ENCODE measurements at regions not wholly inside any gene's neighbourhood (a gene's known extent, or its start where the extent isn't known, plus 50 kb on each side); places are given as distances from the start of the nearest gene placed in this dataset.
"Not testable (repeated sequence)": the region's sequence is repeated elsewhere in the genome, so short reads cannot be mapped to it uniquely, and the experiment has no call there.

GRCh38 chr9:102479191-102479590, 515.9 kb upstream of the CYLC2 start:
- H3K9ac ChIP-seq: no peak overlapping the region
- H3K4me1 ChIP-seq: no peaks in the 10 kb centered on the region
- no peak overlapping the region for H3K4me3 ChIP-seq
- H3K4me2 ChIP-seq: no peak overlapping the region
- H3K36me3 ChIP-seq: no peaks in the 10 kb centered on the region
- H3K27ac ChIP-seq: no peak overlapping the region
- no peaks in the 10 kb centered on the region for H3K9me3 ChIP-seq
- no peak for TF ChIP-seq Cebpa-rat (IDR thresholded peaks at IDR 0.05)
- H3K27me3 ChIP-seq: no peaks in the 10 kb centered on the region
- H4K20me1 ChIP-seq: no peaks in the 10 kb centered on the region

DNA sequence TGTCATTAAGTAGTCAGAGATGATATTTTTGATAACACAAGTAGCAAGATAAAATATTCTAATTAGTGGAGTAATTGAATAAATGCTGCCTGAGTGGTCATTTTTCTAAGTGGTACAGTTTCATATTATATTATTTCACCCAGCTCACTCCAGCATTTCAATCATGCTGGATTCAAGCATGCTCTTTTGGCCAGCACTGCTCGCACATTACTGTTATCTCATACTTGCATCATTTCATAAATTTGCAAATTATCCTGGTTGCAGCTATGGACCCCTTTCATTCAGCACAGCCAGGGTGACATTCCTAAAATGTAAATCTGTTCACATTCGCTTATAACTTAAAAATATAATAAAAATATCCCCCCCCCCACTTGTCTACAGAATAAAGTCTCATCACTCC, 520.8 kb upstream of the CYLC2 start:
- H3K4me1 ChIP-seq: no peaks in the 10 kb centered on the region
- no peaks in the 10 kb centered on the region for H3K36me3 ChIP-seq
- no peaks in the 10 kb centered on the region for H3K27me3 ChIP-seq
- no peak overlapping the region for H3K9ac ChIP-seq
- H4K20me1 ChIP-seq: no peaks in the 10 kb centered on the region
- H3K4me2 ChIP-seq: no peak overlapping the region
- TF ChIP-seq Cebpa-rat (IDR thresholded peaks at IDR 0.05): no peak
- H3K9me3 ChIP-seq: no peaks in the 10 kb centered on the region
- H3K27ac ChIP-seq: no peak overlapping the region
- H3K4me3 ChIP-seq: no peak overlapping the region

DNA sequence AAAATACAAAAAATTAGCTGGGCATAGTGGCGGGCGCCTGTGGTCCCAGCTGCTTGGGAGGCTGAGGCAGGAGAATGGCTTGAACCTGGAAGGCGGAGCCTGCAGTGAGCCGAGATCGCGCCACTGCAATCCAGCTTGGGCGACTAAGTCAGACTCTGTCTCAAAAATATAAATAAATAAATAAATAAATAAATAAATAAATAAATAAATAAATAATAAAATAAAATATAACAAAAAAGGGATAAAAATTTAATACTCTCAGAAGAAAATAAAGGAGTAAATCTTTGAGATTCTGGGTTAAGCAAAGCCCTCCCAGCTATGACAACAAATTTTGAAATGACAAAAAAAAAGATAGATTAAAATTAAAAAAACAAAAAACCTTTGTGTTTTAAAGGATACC, 525.7 kb upstream of the CYLC2 start:
- not testable (repeated sequence) for H3K4me3 ChIP-seq, H3K9ac ChIP-seq, H3K4me2 ChIP-seq, H3K36me3 ChIP-seq, H3K27me3 ChIP-seq, H3K27ac ChIP-seq, H3K9me3 ChIP-seq, H3K4me1 ChIP-seq, H4K20me1 ChIP-seq

DNA sequence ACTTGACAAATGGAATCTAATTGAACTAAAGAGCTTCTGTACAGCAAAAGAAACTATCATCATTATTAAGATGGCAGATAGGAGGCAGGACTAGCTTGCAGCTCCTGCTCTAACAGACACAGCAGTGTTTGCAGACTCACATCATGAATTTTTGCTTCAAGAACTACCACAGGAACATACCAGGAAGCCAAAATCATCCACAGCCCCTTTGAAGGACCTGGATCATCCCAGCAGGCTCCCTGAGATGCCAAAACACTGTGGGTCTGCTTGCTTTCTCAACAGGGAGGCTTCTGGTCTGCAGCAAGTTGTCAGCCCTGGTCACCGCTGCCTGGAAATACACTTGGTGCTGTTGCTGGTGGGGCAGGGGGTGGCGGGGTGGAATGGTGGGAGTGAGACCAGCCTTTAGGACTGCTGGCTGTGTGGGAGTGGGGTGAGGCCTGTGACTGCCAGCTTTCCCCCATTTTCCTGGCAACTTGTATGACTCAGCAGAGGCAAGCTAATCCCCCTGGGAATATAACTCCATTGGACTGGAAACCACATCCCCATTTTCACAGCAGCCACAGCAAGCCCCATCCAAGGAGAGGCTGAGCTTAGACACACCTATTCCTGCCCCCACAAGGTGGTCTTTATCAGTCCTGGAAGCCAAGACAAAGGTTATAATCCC, 533.8 kb upstream of the CYLC2 start:
- Histone ChIP-seq H4K20me1 (no peaks in the 10 kb centered on the region), H3K9ac (no peak overlapping the region), H3K4me2 (peak overlapping the region; percentile 50), H3K27ac (no peak overlapping the region), H3K36me3 (no peaks in the 10 kb centered on the region), H3K27me3 (no peaks in the 10 kb centered on the region), H3K9me3 (no peaks in the 10 kb centered on the region), H3K4me3 (no peak overlapping the region), H3K4me1 (peaks cover 20% of the 10 kb centered on the region)
- no peak for TF ChIP-seq Cebpa-rat (IDR thresholded peaks at IDR 0.05)

- H3K27ac ChIP-seq: no peak overlapping the region
Observed at GRCh38 chr9:102459828-102460227, 535.3 kb upstream of the CYLC2 start.

GRCh38 chr9:102456562-102456961, 538.6 kb upstream of the CYLC2 start:
- no peaks in the 10 kb centered on the region for H4K20me1 ChIP-seq
- H3K36me3 ChIP-seq: no peaks in the 10 kb centered on the region
- no peak overlapping the region for H3K9ac ChIP-seq
- TF ChIP-seq Cebpa-rat (IDR thresholded peaks at IDR 0.05): no peak
- no peak overlapping the region for H3K4me3 ChIP-seq
- H3K27ac ChIP-seq: no peak overlapping the region
- H3K9me3 ChIP-seq: no peaks in the 10 kb centered on the region
- peaks cover 14% of the 10 kb centered on the region for H3K4me1 ChIP-seq
- H3K27me3 ChIP-seq: no peaks in the 10 kb centered on the region
- H3K4me2 ChIP-seq: no peak overlapping the region

More at GRCh38 chr9:102459828-102460227, 535.3 kb upstream of the CYLC2 start:
- no peak for TF ChIP-seq Cebpa-rat (IDR thresholded peaks at IDR 0.05)
- H3K27me3 ChIP-seq: no peaks in the 10 kb centered on the region
- H3K9me3 ChIP-seq: no peaks in the 10 kb centered on the region
- H3K4me2 ChIP-seq: no peak overlapping the region
- H3K4me1 ChIP-seq: peaks cover 20% of the 10 kb centered on the region
- no peak overlapping the region for H3K9ac ChIP-seq
- H3K4me3 ChIP-seq: no peak overlapping the region
- H4K20me1 ChIP-seq: no peaks in the 10 kb centered on the region
- no peaks in the 10 kb centered on the region for H3K36me3 ChIP-seq

DNA sequence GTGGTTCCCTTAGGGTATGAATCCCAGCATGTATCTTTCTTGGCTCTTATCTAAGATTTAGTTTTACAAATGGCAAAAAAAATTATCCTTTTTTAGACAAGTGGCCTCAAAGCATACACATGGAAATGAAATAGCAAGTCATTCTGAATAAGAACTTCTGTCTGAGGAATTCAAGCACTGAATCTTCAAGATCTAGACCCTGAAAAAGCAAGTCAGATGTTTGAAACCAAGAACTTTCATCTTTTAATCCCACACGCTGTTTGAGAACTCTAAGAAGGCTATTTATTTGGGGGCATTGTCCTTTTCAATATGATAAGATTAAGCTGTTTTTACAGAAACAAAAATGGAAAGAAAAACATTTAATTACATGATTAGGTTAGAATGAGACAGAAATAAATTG, 549.2 kb upstream of the CYLC2 start:
- no peak overlapping the region for H3K27ac ChIP-seq
- no peaks in the 10 kb centered on the region for H3K4me1 ChIP-seq
- H3K36me3 ChIP-seq: no peaks in the 10 kb centered on the region
- H3K9ac ChIP-seq: no peak overlapping the region
- H3K9me3 ChIP-seq: no peaks in the 10 kb centered on the region
- no peak overlapping the region for H3K4me2 ChIP-seq
- H3K4me3 ChIP-seq: no peak overlapping the region
- no peak for TF ChIP-seq Cebpa-rat (IDR thresholded peaks at IDR 0.05)
- no peaks in the 10 kb centered on the region for H4K20me1 ChIP-seq
- H3K27me3 ChIP-seq: no peaks in the 10 kb centered on the region

- Histone ChIP-seq H3K27ac (no peak overlapping the region), H3K4me2 (no peak overlapping the region), H3K4me3 (no peak overlapping the region), H3K27me3 (no peaks in the 10 kb centered on the region), H3K9me3 (no peaks in the 10 kb centered on the region), H3K9ac (no peak overlapping the region), H3K4me1 (no peaks in the 10 kb centered on the region), H3K36me3 (no peaks in the 10 kb centered on the region), H4K20me1 (no peaks in the 10 kb centered on the region)
- no peak for TF ChIP-seq Cebpa-rat (IDR thresholded peaks at IDR 0.05)
Observed at GRCh38 chr9:102445181-102445747, 549.9 kb upstream of the CYLC2 start.

- H3K36me3 ChIP-seq: no peaks in the 10 kb centered on the region
- no peak overlapping the region for H3K9ac ChIP-seq
- H3K9me3 ChIP-seq: no peaks in the 10 kb centered on the region
- H3K27ac ChIP-seq: no peak overlapping the region
- no peak for TF ChIP-seq Cebpa-rat (IDR thresholded peaks at IDR 0.05)
- no peaks in the 10 kb centered on the region for H4K20me1 ChIP-seq
- no peak overlapping the region for H3K4me2 ChIP-seq
- H3K27me3 ChIP-seq: no peaks in the 10 kb centered on the region
- H3K4me3 ChIP-seq: no peak overlapping the region
- H3K4me1 ChIP-seq: no peaks in the 10 kb centered on the region
Observed at GRCh38 chr9:102439583-102439982, 555.5 kb upstream of the CYLC2 start.

- not testable (repeated sequence) for H3K9ac ChIP-seq, H3K9me3 ChIP-seq, H3K4me2 ChIP-seq
Observed at GRCh38 chr9:102436599-102436998, 558.5 kb upstream of the CYLC2 start.

GRCh38 chr9:102435427-102435826, 559.7 kb upstream of the CYLC2 start:
- no peaks in the 10 kb centered on the region for H3K36me3 ChIP-seq
- TF ChIP-seq Cebpa-rat (IDR thresholded peaks at IDR 0.05): no peak
- H3K27ac ChIP-seq: no peak overlapping the region
- H4K20me1 ChIP-seq: no peaks in the 10 kb centered on the region
- H3K9ac ChIP-seq: no peak overlapping the region
- H3K4me2 ChIP-seq: no peak overlapping the region
- H3K9me3 ChIP-seq: no peaks in the 10 kb centered on the region
- no peak overlapping the region for H3K4me3 ChIP-seq
- no peaks in the 10 kb centered on the region for H3K4me1 ChIP-seq
- no peaks in the 10 kb centered on the region for H3K27me3 ChIP-seq

More at GRCh38 chr9:102436599-102436998, 558.5 kb upstream of the CYLC2 start:
- H3K4me1 ChIP-seq, H3K36me3 ChIP-seq, H3K27me3 ChIP-seq, H4K20me1 ChIP-seq, H3K27ac ChIP-seq, H3K4me3 ChIP-seq: not testable (repeated sequence)

All from BLaER1 (cell line).